Subcutaneous abdominal adipose tissue (tissue), 5 donors: ENCODE measurements at regions not wholly inside any gene's neighbourhood (a gene's known extent, or its start where the extent isn't known, plus 50 kb on each side); places are given as distances from the start of the nearest gene placed in this dataset.

Experiments
- H3K27ac ChIP-seq: one replicate; pipeline ENCODE4 v1.7.0; 2013; ENCODE audit warnings: low read depth, mild to moderate bottlenecking, inconsistent platforms, low read length, moderate library complexity
- H3K27me3 ChIP-seq, 5 donors: one replicate each; pipeline ENCODE4 v1.7.0; 2013; ENCODE audit warnings: low read length in 5 of 5, inconsistent platforms in 1 of 5; ENCODE audit not compliant: control insufficient read depth in 5 of 5, insufficient read depth in 4 of 5
- H3K36me3 ChIP-seq, 5 donors: one replicate each; pipeline ENCODE4 v1.7.0; 2013; ENCODE audit warnings: low read length in 5 of 5; ENCODE audit not compliant: control insufficient read depth in 5 of 5, insufficient read depth in 5 of 5
- H3K4me1 ChIP-seq, 5 donors: one replicate each; pipeline ENCODE4 v1.7.0; 2013; ENCODE audit warnings: low read length in 5 of 5, mild to moderate bottlenecking in 3 of 5, moderate library complexity in 1 of 5; ENCODE audit not compliant: control insufficient read depth in 5 of 5, insufficient read depth in 5 of 5
- H3K4me3 ChIP-seq, 5 donors: one replicate each; pipeline ENCODE4 v1.7.0; 2013; ENCODE audit warnings: low read length in 5 of 5, low read depth in 1 of 5
- H3K9ac ChIP-seq, 5 donors: one replicate each; pipeline ENCODE4 v1.7.0; 2013; ENCODE audit warnings: low read length in 5 of 5, mild to moderate bottlenecking in 4 of 5, moderate library complexity in 3 of 5
- H3K9me3 ChIP-seq, 5 donors: one replicate each; pipeline ENCODE4 v1.7.0; 2013; ENCODE audit warnings: low read length in 5 of 5; ENCODE audit not compliant: control insufficient read depth in 5 of 5
- donor health status: healthy.
- donor health status: healthy.
- donor health status: healthy.
- donor health status: healthy.
- donor health status: healthy.

DNA sequence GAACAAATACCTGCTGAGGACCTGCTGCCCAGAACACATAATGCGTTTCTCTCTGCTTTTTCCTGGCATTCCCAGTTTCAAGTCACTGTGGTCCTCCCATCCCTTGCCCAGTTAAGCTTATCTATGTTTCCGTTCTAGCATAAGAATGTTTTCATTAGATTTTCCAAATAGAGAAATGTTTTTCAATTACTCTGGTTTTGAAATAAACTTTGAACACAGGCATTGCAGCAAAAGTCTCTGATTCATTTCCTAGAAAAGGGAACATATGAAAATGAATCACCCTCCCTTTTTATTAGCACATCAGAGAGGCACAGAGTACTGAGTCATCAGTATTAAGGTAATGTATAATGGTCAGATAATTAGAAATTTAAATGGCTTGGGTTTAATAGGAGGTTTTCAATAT is 201.1 kb upstream of the TMEM260 start:
- H3K27ac ChIP-seq: no peak overlapping the region

DNA sequence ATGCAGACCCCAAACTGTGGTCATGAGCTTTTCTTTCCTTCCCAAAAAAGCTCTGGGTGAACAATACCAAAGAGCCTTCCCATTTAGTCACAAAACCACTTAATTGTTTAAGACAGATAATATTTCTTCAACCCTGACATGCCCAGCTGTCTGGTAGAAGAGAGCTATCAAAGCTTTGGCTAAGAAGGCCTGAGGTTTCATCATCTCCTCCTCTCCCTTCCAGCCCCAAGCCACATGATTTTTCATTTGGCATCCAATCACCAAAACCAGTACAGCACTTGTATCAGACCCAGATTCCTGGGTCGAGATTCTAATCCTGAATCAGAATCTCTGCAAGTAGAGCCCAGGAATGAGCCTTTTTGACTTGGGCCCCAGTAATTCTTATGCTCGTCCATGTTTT is 199.6 kb upstream of the TMEM260 start:
- no peaks in the 10 kb centered on the region for H3K27me3 ChIP-seq
- H3K9me3 ChIP-seq: peaks cover 0 to 9% (median 0%) of the 10 kb centered on the region in 5 donors
- H3K9ac ChIP-seq: no peak overlapping the region
- H3K36me3 ChIP-seq: no peaks in the 10 kb centered on the region
- H3K27ac ChIP-seq: no peak overlapping the region
- H3K4me3 ChIP-seq: no peak overlapping the region
- H3K4me1 ChIP-seq: peaks cover 0 to 12% (median 0%) of the 10 kb centered on the region in 5 donors

More for the DNA sequence above, 201.1 kb upstream of the TMEM260 start:
- Histone ChIP-seq H3K4me1 (peaks cover 0 to 12% (median 0%) of the 10 kb centered on the region in 5 donors), H3K36me3 (no peaks in the 10 kb centered on the region), H3K4me3 (no peak overlapping the region), H3K9me3 (peaks cover 0 to 3% (median 0%) of the 10 kb centered on the region in 5 donors), H3K27me3 (no peaks in the 10 kb centered on the region), H3K9ac (no peak overlapping the region)

DNA sequence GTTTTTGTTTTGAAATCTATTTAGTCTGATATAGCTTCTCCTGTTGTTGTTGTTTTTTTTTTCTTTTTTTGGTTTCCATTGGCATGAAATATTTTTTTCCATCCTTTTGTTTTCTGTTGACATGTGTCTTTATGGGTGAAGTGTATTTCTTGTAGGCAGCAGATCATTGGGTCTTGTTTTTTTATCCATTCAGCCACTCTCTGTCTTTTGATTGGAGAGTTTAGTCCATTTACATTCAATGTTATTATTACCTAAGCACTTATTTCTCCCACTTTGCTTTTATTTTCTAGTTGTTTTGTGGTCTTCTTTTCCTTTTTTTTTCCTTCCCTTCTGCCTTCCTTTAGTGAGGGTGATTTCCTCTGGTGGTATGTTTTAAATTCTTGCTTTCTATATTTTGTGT is 193.6 kb upstream of the TMEM260 start:
- Histone ChIP-seq H3K4me3 (no peak overlapping the region), H3K9me3 (peaks cover 0 to 9% (median 5%) of the 10 kb centered on the region in 5 donors), H3K9ac (no peak overlapping the region), H3K27me3 (no peaks in the 10 kb centered on the region), H3K27ac (no peak overlapping the region), H3K4me1 (no peaks in the 10 kb centered on the region), H3K36me3 (no peaks in the 10 kb centered on the region)

DNA sequence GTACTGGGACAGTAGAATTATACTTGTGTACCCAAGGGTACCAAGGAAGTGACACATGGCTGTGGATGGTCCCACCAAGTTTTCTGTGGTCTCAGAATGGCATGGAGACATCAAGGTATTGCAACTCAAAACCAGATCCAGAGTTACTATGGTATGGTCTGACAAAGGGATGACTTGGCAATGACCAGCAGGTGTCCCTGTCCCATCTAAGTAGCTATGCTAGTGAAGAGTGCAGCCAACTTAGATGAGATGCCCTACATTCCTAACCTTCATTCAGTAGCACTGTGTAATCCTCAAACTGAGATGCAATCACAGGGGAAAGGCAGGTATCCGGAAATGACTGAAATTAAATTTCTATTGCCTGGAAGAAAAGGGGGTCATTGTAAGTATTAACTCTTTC is 188.7 kb upstream of the TMEM260 start:
- H3K27me3 ChIP-seq: no peaks in the 10 kb centered on the region
- H3K36me3 ChIP-seq: no peaks in the 10 kb centered on the region
- H3K4me1 ChIP-seq: no peaks in the 10 kb centered on the region

DNA sequence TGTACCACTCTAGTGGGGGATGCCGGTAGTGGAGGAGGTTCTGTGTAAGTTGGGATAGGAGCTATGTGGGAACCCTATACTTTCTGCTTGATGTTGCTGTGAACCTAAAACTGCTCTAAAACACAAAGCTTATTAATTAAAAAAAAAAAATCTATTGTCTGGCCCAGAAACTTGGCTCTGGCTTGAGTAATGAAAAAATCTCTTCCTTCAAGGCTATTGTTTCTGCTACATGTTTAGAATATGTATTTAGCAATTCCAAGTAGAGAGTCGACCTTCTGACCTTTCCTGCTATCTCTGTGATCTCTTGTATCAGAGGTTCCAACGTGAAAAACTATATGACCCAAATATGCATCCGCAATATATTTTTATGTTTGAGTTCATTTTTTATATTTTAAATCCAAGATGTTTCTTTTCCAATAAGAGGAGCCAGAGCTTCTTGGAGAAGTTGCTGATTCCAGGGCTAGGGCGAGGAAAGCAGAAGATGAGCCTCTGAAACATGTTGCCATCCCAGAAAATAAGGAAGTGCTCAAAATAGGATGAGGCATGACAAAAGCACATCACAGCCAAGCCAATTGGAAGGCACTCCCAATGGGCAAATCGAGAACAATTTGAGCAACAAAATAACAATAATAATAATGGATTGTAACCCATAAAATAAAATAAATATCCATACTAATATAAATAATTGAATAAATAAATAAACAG is 184.6 kb upstream of the TMEM260 start:
- no peak overlapping the region for H3K4me3 ChIP-seq
- no peak overlapping the region for H3K9ac ChIP-seq
- H3K27me3 ChIP-seq: no peaks in the 10 kb centered on the region
- H3K36me3 ChIP-seq: no peaks in the 10 kb centered on the region
- H3K4me1 ChIP-seq: no peaks in the 10 kb centered on the region
- H3K27ac ChIP-seq: no peak overlapping the region
- no peaks in the 10 kb centered on the region for H3K9me3 ChIP-seq

More for the DNA sequence above, 188.7 kb upstream of the TMEM260 start:
- Histone ChIP-seq H3K4me3 (no peak overlapping the region), H3K9ac (no peak overlapping the region), H3K27ac (no peak overlapping the region), H3K9me3 (peaks cover 0 to 6% (median 0%) of the 10 kb centered on the region in 5 donors)

DNA sequence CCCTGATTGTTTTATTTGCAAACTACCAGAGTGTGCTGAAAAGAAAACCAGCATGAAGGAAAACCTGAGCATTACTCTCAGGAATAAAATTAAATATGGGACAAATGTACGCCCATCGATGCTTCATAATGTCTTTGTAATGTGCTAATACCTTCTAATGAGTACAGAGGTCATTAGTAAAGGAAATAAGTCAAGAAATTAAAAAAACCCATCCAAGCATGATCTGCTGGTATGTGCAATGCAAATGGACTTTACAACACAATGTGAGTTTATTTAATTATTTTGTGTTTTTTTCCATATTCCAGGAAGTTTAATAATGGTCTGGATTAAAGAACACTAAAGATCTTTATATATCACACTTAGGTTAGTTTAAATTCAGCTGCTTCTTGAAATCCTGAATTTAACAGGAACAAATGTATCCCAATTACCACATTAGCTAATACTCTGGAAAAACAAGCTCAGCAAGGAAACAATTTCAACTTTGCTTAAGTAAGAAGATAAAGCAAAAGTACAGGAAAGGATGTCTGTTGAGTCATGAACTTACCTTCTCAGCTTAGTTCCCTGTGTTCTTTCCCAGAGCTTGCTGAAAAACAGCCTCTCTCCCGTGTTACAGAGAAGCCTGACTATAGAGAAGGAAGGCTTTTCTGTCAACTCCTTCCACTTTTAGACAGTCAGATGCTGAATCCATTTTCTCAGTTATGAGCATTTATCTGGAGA is 179.3 kb upstream of the TMEM260 start:
- no peaks in the 10 kb centered on the region for H3K4me1 ChIP-seq
- H3K4me3 ChIP-seq: no peak overlapping the region
- H3K27ac ChIP-seq: no peak overlapping the region
- H3K9me3 ChIP-seq: no peaks in the 10 kb centered on the region
- H3K9ac ChIP-seq: no peak overlapping the region
- no peaks in the 10 kb centered on the region for H3K36me3 ChIP-seq
- no peaks in the 10 kb centered on the region for H3K27me3 ChIP-seq

DNA sequence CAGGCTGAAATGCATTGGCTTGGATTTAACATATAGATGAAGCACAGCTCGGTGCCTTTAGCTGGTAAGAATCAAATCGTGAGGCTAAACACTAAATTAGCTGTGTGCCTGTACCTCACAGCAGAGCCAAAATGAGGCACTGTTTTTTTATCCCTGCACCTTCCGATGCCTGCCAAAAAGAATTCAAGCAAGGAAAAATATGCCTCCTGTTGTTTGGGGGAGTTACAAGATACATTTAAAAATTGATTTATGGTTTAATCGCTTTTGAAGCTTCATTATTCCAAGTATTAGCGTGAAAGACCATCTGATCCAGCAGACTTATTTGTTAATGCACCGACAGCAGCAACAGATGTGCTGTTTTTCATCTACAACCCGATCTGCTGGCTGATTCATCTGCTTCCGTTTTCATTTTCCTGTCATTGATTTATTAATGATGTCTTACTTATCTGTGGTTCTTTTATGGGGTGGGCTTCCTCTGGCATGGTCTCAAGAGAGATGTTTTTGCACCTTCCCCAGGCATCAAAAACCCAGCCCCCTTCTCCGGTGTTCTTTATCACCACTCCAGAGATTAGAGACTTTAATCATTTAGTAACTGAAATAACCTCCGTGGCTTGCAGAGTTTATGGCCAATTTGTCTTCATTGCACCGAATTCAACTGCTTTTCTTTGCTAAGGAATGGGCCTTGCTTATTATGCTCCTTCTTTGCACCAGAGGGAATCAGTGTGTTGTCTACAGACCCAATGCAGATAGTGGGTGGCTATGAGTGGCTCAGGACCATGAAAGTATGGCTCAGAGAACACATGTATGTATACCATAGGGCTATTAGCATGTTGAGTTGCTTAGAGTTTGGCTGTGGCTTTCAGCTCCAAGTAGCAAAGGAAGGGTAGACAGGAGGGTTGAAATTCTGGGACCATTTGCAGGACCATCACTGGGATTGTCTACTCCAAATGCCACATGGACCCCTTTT is 166.8 kb upstream of the TMEM260 start:
- no peak overlapping the region for H3K4me3 ChIP-seq

DNA sequence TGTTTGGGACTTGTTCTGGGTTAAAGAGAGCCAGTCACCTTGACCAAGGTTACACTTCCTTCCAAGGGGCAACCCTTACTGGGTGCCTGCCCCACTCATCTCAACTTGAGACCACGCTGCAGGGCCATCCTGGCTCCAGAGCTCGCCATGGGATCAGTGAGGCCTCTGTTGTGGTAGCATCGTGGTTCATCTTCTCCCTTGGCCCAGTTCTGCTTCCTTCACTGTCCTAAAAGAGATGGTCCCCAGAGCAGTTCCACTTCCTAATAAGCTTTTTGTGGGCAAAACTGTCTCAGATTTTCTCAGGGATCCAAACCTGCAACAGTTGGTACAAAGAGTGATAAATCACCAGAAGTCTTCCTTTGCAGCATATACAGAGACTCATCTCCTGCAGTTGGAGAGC is 165.9 kb upstream of the TMEM260 start:
- Histone ChIP-seq H3K4me3 (no peak overlapping the region), H3K27ac (no peak overlapping the region), H3K9me3 (peaks cover 0 to 5% (median 0%) of the 10 kb centered on the region in 5 donors), H3K9ac (no peak overlapping the region), H3K27me3 (peaks cover 0 to 2% (median 0%) of the 10 kb centered on the region in 5 donors), H3K4me1 (peaks cover 0 to 5% (median 0%) of the 10 kb centered on the region in 5 donors), H3K36me3 (no peaks in the 10 kb centered on the region)

More for the DNA sequence above, 166.8 kb upstream of the TMEM260 start:
- H3K36me3 ChIP-seq: no peaks in the 10 kb centered on the region
- no peak overlapping the region for H3K27ac ChIP-seq
- H3K9me3 ChIP-seq: peaks cover 0 to 5% (median 0%) of the 10 kb centered on the region in 5 donors
- H3K4me1 ChIP-seq: peaks cover 0 to 5% (median 0%) of the 10 kb centered on the region in 5 donors
- peaks cover 0 to 2% (median 0%) of the 10 kb centered on the region in 5 donors for H3K27me3 ChIP-seq
- H3K9ac ChIP-seq: no peak overlapping the region

DNA sequence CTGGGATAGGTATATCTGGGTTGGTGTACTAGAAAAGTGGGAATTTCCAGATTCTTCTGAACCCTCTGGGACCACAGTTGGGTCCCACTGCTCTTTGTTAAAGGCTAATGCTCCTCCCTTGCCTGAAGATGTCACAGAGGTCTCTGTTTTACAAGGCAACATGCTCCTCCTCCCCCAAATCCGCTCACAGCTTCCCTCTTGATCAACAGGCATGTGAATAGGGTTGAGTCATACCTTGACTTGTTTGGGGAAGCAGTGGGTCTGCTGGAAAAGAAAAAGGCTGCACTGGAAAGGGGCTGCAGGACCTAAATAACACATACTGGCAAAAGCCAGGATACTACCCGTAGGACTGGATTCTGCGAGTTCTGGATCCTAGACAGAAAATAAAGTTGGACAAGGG is 165.4 kb upstream of the TMEM260 start:
- peaks cover 0 to 5% (median 0%) of the 10 kb centered on the region in 5 donors for H3K4me1 ChIP-seq
- no peak overlapping the region for H3K27ac ChIP-seq
- no peak overlapping the region for H3K9ac ChIP-seq
- peaks cover 0 to 3% (median 0%) of the 10 kb centered on the region in 5 donors for H3K9me3 ChIP-seq
- no peak overlapping the region for H3K4me3 ChIP-seq
- H3K36me3 ChIP-seq: no peaks in the 10 kb centered on the region
- H3K27me3 ChIP-seq: peaks cover 0 to 2% (median 0%) of the 10 kb centered on the region in 5 donors
